Osteoblast (primary cell): ENCODE measurements at regions not wholly inside any gene's neighbourhood (a gene's known extent, or its start where the extent isn't known, plus 50 kb on each side); places are given as distances from the start of the nearest gene placed in this dataset.

Experiments
- DNase-seq: peaks from one replicate; pipeline ENCODE4 v3.0.0; 2011; ENCODE audit warnings: low spot score, mixed read lengths; ENCODE audit not compliant: insufficient read length; ENCODE audit errors: missing footprints
- H2AFZ ChIP-seq: 2 replicates; pipeline ENCODE4 v1.6.0; 2011; ENCODE audit warnings: mild to moderate bottlenecking, low read length
- H3K27ac ChIP-seq: 2 replicates; pipeline ENCODE4 v1.5.1; 2011; ENCODE audit warnings: mild to moderate bottlenecking, low read depth, low read length, moderate library complexity
- H3K27me3 ChIP-seq: 2 replicates; pipeline ENCODE4 v1.6.0; 2012; ENCODE audit warnings: mild to moderate bottlenecking, control low read depth, inconsistent platforms, low read length, moderate library complexity; ENCODE audit not compliant: insufficient read depth
- H3K36me3 ChIP-seq: 2 replicates; pipeline ENCODE4 v1.5.1; 2011; ENCODE audit warnings: mild to moderate bottlenecking, low read length, control low read depth, moderate library complexity; ENCODE audit not compliant: insufficient read depth
- H3K4me1 ChIP-seq: 2 replicates; pipeline ENCODE4 v1.5.1; 2011; ENCODE audit warnings: mild to moderate bottlenecking, low read length, control low read depth, moderate library complexity; ENCODE audit not compliant: insufficient read depth
- H3K4me2 ChIP-seq: 2 replicates; pipeline ENCODE4 v1.6.0; 2011; ENCODE audit warnings: mild to moderate bottlenecking, low read length; ENCODE audit not compliant: insufficient read depth
- H3K4me3 ChIP-seq: fragments of 200-600 bp; sonication (generic); 3 replicates; pipeline ENCODE4 v1.5.1; 2012; ENCODE audit warnings: mild to moderate bottlenecking, low read length, inconsistent platforms; ENCODE audit not compliant: insufficient read depth
- H3K79me2 ChIP-seq: 2 replicates; pipeline ENCODE4 v1.6.0; 2012; ENCODE audit warnings: mild to moderate bottlenecking, low read length, control low read depth, inconsistent platforms; ENCODE audit not compliant: insufficient read depth
- H3K9me3 ChIP-seq: 2 replicates; pipeline ENCODE4 v1.5.1; 2011; ENCODE audit warnings: low read depth, low read length, control low read depth
- H4K20me1 ChIP-seq: 2 replicates; pipeline ENCODE4 v1.6.0; 2012; ENCODE audit warnings: mild to moderate bottlenecking, low read length, control low read depth; ENCODE audit not compliant: insufficient read depth
- CTCF ChIP-seq: IDR thresholded peaks from 2 replicates; pipeline ENCODE4 v1.5.1; 2011; ENCODE audit warnings: mild to moderate bottlenecking, low read depth, low read length, moderate library complexity; ENCODE audit errors: extremely low read depth

DNA sequence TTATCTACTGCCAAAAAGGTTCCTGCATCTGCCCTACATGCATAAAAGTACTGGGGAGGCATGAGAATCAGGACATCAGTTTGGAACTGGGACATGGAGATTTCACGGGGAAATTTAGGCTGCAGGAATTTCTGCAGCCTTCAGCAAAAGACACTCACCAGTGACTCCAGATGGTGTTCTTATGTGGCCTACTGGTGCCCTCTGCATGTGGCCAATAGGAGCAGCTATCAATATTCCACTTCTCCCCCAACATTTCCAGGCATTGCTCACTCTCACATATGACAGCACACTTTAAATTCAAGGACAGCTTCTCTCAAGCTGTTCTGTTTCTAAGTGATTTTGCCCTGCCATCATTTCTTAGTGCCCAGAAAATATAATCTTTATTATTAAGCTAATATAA is 570.5 kb upstream of the ARGLU1 start:
- H3K79me2 ChIP-seq: no peaks in the 10 kb centered on the region
- no peaks in the 10 kb centered on the region for H3K27me3 ChIP-seq
- H3K4me1 ChIP-seq: no peaks in the 10 kb centered on the region
- H3K9me3 ChIP-seq: no peaks in the 10 kb centered on the region
- no peak overlapping the region for H3K4me3 ChIP-seq
- no peak for TF ChIP-seq CTCF
- H4K20me1 ChIP-seq: no peaks in the 10 kb centered on the region
- H2AFZ ChIP-seq: no peak overlapping the region
- H3K27ac ChIP-seq: no peak overlapping the region
- no peak overlapping the region for H3K4me2 ChIP-seq
- H3K36me3 ChIP-seq: no peaks in the 10 kb centered on the region
- no peak for DNase-seq

DNA sequence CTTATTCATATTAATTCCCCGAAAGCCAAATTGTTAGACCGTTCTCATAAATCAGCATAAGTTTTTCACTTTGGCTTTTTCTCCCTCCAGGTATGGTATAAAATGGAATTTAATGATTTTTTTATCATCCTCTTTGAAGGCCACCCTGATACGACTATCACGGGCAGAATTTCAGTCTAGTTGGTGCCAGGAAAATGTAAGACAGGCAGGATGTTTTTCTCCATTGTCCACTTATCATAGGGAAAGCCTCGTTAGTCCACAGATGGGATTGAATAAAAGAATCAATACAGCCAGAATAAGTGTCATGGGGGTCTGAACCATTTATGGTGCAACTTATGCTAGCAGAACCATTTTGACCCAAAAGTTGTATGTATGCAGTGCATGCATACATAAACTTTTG is 566.0 kb upstream of the ARGLU1 start:
- Histone ChIP-seq H3K4me1 (no peaks in the 10 kb centered on the region), H4K20me1 (no peaks in the 10 kb centered on the region), H3K4me2 (no peak overlapping the region), H2AFZ (no peak overlapping the region), H3K27ac (no peak overlapping the region), H3K36me3 (no peaks in the 10 kb centered on the region), H3K4me3 (no peak overlapping the region), H3K9me3 (no peaks in the 10 kb centered on the region), H3K79me2 (no peaks in the 10 kb centered on the region), H3K27me3 (no peaks in the 10 kb centered on the region)
- no peak for DNase-seq
- TF ChIP-seq CTCF: no peak

DNA sequence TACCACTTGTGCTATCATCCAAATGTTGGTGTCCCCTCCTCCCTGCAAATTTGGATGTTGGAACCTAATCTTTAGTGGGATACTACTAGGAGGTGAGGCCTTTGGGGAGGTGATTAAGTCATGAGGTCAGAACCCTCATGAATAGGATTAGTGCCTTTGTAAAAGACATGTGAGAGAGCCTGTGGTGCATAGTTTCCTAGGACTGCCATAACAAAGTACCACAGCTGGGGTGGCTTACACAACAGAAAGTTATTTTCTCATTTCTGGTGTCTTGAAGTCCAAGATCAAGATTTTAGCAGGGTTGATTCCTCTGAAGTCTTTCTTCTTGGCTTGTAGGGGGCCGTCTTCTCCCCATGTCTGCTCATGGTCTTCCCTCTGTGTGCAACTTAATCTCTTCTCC is 562.6 kb upstream of the ARGLU1 start:
- Histone ChIP-seq H3K4me2 (no peak overlapping the region), H3K9me3 (no peaks in the 10 kb centered on the region), H3K36me3 (no peaks in the 10 kb centered on the region), H3K27ac (no peak overlapping the region), H2AFZ (no peak overlapping the region), H4K20me1 (no peaks in the 10 kb centered on the region), H3K4me3 (no peak overlapping the region), H3K27me3 (no peaks in the 10 kb centered on the region), H3K79me2 (no peaks in the 10 kb centered on the region), H3K4me1 (no peaks in the 10 kb centered on the region)
- DNase-seq: no peak
- TF ChIP-seq CTCF: no peak

- DNase-seq: no peak
- TF ChIP-seq CTCF: no peak
- no peak overlapping the region for H3K4me3 ChIP-seq
Observed at GRCh38 chr13:107124730-107125129, 556.8 kb upstream of the ARGLU1 start.

More at GRCh38 chr13:107124730-107125129, 556.8 kb upstream of the ARGLU1 start:
- H3K4me1 ChIP-seq: no peaks in the 10 kb centered on the region
- no peaks in the 10 kb centered on the region for H3K27me3 ChIP-seq
- H2AFZ ChIP-seq: no peak overlapping the region
- no peak overlapping the region for H3K27ac ChIP-seq
- no peaks in the 10 kb centered on the region for H3K79me2 ChIP-seq
- H3K9me3 ChIP-seq: no peaks in the 10 kb centered on the region
- H4K20me1 ChIP-seq: no peaks in the 10 kb centered on the region
- no peaks in the 10 kb centered on the region for H3K36me3 ChIP-seq
- no peak overlapping the region for H3K4me2 ChIP-seq
